ENCODE measurements at regions not wholly inside any gene's neighbourhood (a gene's known extent, or its start where the extent isn't known, plus 50 kb on each side); places are given as distances from the start of the nearest gene placed in this dataset.
"Not testable (repeated sequence)": the region's sequence is repeated elsewhere in the genome, so short reads cannot be mapped to it uniquely, and the experiment has no call there.

- no peak for DNase-seq (ENCODE audit: low spot score)
Measured at GRCh38 chr15:54841701-54842305, 354.9 kb downstream of the RSL24D1 start.

GRCh38 chr15:54840621-54841398 is 355.9 kb downstream of the RSL24D1 start:
- no peak for DNase-seq (ENCODE audit: low spot score)

GRCh38 chr15:54839379-54839778 is 357.4 kb downstream of the RSL24D1 start:
- DNase-seq (ENCODE audit: low spot score): no peak

GRCh38 chr15:54836052-54836795 is 360.5 kb downstream of the RSL24D1 start:
- no peak for DNase-seq (ENCODE audit: low spot score)

DNA sequence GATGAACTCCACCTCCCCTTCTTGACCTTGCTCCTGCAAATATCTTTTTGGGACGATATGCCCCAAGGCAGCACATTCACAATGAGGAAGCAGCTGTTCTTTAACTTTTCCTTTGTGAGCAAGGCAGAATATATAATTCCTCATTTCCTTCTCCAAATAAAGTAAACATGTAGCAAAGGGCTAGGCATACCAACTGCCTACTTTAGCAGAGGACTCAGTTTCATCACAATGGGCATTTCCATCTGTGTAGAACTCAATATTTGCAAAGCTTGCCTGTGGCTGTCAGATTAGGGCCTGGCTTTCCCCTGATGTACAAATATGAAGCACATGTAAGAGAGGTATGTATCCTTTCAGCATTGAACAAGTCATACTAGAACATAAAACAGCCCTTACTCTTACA is 366.9 kb downstream of the RSL24D1 start:
- DNase-seq (ENCODE audit: low spot score): no peak

DNA sequence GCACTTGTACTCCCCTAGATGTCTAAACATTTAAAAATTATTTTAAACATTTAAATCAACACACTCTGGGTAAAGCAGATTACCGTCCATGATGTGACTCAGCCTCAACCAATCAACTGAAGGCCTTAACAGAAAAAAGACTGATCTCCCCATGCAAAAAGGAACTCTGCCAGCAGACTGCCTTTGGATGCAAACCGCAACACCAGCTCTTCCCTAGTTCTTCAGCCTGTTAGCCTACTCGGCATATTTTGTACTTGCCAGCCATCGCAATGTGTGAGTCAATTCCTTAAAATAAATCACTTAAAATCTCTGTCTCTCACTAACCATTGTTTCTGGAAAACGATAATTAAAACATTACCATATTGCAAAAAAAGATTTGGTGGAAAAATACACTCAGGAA is 375.9 kb downstream of the RSL24D1 start:
- no peak for DNase-seq (ENCODE audit: low spot score)

- DNase-seq (ENCODE audit: low spot score): no peak
Measured at GRCh38 chr15:54820098-54820497, 376.6 kb downstream of the RSL24D1 start.

GRCh38 chr15:54816401-54816800 is 380.3 kb downstream of the RSL24D1 start:
- DNase-seq (ENCODE audit: low spot score): no peak

DNA sequence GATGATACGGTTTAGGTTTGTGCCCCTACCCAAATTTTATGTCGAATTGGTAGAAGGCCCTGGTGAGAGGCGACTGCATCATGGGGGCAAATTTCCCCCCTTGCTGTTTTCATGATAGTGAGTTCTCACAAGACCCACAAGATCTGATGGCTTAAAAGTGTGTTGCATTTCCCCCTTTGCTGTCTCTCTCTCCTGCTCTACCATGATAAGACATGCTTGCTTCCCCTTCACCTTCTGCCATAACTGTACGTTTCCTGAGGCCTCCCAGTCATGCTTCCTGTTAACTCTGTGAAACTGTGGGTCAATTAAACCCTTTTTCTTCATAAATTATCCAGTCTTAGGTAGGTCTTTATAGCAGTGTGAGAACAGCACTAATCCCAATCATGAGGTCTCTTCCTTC is 381.2 kb downstream of the RSL24D1 start:
- DNase-seq (ENCODE audit: low spot score): no peak

GRCh38 chr15:54812383-54812782 is 384.4 kb downstream of the RSL24D1 start:
- DNase-seq (ENCODE audit: low spot score): no peak

- no peak for DNase-seq (ENCODE audit: low spot score)
Measured at GRCh38 chr15:54810496-54810895, 386.2 kb downstream of the RSL24D1 start.

DNA sequence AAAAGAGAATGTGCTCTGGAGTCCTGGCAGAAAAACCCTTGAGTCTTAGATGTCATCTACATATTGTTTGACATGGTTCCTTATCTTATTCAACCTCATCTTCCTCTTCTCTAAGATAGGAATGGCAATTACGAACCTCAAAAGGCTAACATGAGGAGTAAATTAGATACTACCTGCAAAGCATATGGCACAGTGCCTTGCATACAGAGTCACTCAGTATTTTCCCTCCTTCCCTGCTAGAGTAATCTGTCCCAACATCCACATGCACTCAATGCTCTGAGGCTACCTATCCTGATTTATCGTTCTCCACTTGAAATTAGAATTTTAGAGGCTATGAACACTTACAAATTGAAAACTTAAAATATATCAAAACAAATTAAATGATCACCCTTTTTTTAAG is 386.7 kb downstream of the RSL24D1 start:
- DNase-seq (ENCODE audit: low spot score): no peak

DNA sequence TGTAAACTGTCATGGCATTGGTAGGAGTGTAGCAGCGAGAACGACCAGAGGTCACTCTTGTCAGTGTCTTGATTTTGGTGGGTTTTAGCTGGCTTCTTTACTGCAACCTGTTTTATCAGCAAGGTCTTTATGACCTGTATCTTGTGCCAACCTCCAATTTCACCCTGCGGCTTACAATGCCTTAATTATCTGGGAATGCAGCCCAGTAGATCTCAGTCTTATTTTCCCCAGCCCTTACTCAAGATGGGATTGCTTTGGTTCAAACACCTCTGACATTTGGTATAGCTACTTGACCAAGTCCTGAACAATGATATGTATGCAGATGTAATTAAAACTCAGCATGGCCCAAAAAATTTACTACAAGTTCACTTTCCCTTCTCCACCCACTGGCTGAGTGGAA is 388.4 kb downstream of the RSL24D1 start:
- DNase-seq (ENCODE audit: low spot score): no peak

DNA sequence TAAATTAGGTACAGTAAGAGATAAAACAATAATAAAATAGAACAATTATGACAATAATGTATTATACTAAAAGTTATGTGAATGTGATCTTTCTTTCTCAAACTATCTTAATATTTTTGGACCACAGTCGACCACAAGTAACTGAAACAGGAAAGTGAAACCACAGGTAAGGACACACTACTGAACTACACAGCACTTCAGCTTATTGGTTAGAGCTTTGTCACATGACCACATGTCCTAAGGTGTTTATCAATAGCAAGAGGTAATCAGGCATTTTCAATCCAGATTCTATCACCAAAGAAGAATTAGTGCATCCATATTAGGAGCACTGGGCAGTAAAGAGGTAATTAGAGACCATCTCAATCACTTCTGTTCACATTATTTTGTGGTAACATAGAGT is 392.8 kb downstream of the RSL24D1 start:
- DNase-seq (ENCODE audit: low spot score): no peak

DNA sequence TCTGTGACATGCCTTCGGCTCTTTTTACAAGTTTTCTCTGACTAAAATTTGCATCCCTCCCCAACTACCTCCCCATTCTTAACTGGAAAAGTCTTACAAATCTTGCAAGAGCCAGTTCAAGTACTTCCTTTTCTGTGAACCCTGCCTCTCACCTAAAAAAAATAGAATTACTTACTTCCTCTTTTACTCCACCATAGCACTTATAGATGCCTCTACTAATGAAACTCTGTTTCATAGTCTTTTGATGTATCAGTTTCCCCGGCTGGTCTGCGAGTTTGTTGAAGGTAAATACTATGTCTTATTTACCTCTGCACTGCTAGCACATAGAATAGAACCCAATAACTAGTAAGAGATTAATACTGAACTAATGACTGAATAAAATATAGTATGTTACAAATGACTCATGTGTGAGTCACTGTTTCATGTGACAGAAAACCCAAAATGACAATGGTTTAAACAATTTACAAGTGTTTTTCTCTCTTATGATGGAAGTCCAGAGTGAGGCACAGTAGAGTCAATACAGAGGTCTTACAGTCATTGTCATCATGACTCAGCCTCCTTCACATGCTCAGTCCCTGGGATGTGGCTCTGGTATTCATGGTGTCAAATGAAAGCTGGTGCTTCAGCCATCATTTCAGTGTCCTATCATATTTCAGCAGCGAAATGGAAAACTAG is 393.5 kb downstream of the RSL24D1 start:
- no peak for DNase-seq (ENCODE audit: low spot score)

DNA sequence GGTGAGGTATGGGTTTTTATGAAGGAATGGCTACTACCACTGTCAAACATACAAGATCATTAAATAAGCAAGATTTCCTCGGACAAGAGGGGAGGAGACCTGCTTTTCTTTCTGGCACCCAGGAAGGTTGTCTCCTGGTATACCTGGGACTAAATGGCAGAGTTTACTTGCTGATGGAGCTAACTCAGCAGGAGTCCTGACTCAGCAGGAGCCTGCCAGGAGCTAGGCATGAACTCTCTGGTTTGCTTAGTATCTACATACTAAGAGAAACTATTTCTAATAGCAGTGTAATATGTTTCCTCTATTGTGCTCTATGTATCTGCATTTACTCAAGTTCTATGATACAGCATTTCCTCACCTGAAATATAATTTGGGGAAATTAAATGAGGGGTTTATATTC is 404.2 kb downstream of the RSL24D1 start:
- no peak for DNase-seq (ENCODE audit: low spot score)

GRCh38 chr15:54790693-54791092 is 406.0 kb downstream of the RSL24D1 start:
- no peak for DNase-seq (ENCODE audit: low spot score)

DNA sequence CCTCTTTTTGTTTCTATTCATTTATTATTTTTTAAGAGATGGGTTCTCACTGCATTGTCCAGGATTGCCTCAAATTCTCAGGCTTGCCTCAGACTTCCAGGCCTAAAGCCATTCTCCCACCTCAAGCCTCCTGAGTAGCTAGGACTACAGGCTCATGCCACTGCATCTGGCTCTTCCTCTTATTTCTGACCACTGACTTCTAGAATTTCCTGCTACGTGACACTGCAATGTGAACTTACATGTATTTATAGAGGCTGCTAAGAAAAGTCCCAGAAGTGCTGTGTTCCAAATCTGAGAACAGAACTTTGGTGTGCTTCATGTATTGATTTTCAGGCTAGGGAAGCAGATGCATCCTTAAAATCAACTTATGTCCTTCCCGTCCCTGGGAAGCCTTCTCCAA is 407.4 kb downstream of the RSL24D1 start:
- DNase-seq (ENCODE audit: low spot score): no peak

- DNase-seq (ENCODE audit: low spot score): not testable (repeated sequence)
Measured at GRCh38 chr15:54781220-54781619, 415.5 kb downstream of the RSL24D1 start.

GRCh38 chr15:54779271-54779670 is 417.5 kb downstream of the RSL24D1 start:
- DNase-seq (ENCODE audit: low spot score): no peak

- DNase-seq (ENCODE audit: low spot score): no peak
Measured at GRCh38 chr15:54776410-54776809, 420.3 kb downstream of the RSL24D1 start.

DNA sequence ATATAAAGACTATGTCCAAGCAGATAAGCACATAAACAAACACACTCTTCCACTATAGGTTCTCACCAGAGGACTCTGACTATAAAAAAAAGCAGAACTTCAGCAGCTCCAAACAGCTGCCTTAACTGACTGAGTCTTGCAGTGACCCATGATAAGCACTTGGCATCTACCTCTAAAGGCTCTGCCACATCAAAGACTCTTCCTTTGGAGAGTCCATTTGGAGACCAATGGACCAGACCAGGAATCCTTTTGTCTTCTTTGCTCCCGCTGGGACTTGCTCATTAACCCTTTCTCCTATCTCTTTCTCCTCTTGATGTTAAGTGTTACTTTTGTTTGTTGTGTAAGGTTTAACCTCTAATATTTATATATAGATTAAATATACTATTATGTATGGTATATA is 424.1 kb downstream of the RSL24D1 start:
- DNase-seq (ENCODE audit: low spot score): no peak

- DNase-seq (ENCODE audit: low spot score): not testable (repeated sequence)
Measured at GRCh38 chr15:54749461-54749860, 447.3 kb downstream of the RSL24D1 start.

Data from CD4-positive, alpha-beta T cell treated with Interleukin-2 at 100 ng/mL for 4 hours (primary cell).